ENCODE measurements at regions not wholly inside any gene's neighbourhood (a gene's known extent, or its start where the extent isn't known, plus 50 kb on each side); places are given as distances from the start of the nearest gene placed in this dataset.

GRCh38 chr9:79015951-79016350, 555.8 kb upstream of the TLE4 start:
- H2AFZ ChIP-seq (ENCODE audit: insufficient read depth, low read depth, low read length, poor library complexity, severe bottlenecking): no peak overlapping the region
- no peak overlapping the region for H3K9ac ChIP-seq (ENCODE audit: insufficient read depth, low read length, poor library complexity, severe bottlenecking)
- Mint-ChIP-seq H3K4me1 (no peaks in the 10 kb centered on the region), H3K9me3 (peaks cover 0 to 8% (median 4%) of the 10 kb centered on the region in 7 donors), H3K36me3 (no peaks in the 10 kb centered on the region), H3K27me3 (ENCODE audit: low read depth in 3 of 3) (peaks cover 0 to 1% (median 0%) of the 10 kb centered on the region in 3 donors), H3K4me3 (no peak overlapping the region), H3K27ac (no peak overlapping the region)
- H3K4me3 ChIP-seq (replicated peaks in 1 of 3; ENCODE audit: low read depth in 2 of 3, low read length in 3 of 3): no peak overlapping the region
- no peaks in the 10 kb centered on the region for H3K36me3 ChIP-seq (replicated peaks in 1 of 2; ENCODE audit: control insufficient read depth in 1 of 2, insufficient read depth in 2 of 2, low read length in 2 of 2)
- H3K27ac ChIP-seq (ENCODE audit: low read depth in 1 of 2, low read length in 2 of 2): no peak overlapping the region
- no peaks in the 10 kb centered on the region for H3K27me3 ChIP-seq (ENCODE audit: control insufficient read depth in 2 of 2, insufficient read depth in 2 of 2, low read length in 2 of 2)
- no peak overlapping the region for H3K4me2 ChIP-seq (replicated peaks; ENCODE audit: extremely low read depth, low read length, poor library complexity, severe bottlenecking)
- intact Hi-C loops (cut with micrococcal nuclease): no loop called here
- TF ChIP-seq, protein P1, sequence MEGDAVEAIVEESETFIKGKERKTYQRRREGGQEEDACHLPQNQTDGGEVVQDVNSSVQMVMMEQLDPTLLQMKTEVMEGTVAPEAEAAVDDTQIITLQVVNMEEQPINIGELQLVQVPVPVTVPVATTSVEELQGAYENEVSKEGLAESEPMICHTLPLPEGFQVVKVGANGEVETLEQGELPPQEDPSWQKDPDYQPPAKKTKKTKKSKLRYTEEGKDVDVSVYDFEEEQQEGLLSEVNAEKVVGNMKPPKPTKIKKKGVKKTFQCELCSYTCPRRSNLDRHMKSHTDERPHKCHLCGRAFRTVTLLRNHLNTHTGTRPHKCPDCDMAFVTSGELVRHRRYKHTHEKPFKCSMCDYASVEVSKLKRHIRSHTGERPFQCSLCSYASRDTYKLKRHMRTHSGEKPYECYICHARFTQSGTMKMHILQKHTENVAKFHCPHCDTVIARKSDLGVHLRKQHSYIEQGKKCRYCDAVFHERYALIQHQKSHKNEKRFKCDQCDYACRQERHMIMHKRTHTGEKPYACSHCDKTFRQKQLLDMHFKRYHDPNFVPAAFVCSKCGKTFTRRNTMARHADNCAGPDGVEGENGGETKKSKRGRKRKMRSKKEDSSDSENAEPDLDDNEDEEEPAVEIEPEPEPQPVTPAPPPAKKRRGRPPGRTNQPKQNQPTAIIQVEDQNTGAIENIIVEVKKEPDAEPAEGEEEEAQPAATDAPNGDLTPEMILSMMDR (IDR thresholded peaks at IDR 0.05): no peak
- peaks cover 0 to under 1% of the 10 kb centered on the region in 2 donors for H3K9me3 ChIP-seq (replicated peaks in 1 of 2; ENCODE audit: control insufficient read depth in 1 of 2, insufficient read depth in 1 of 2, low read length in 2 of 2)
- no peaks in the 10 kb centered on the region for H3K79me2 ChIP-seq (ENCODE audit: insufficient read depth, low read length)
- no peaks in the 10 kb centered on the region for H4K20me1 ChIP-seq (ENCODE audit: insufficient read depth, low read length)
- no peak for DNase-seq
- H3K4me1 ChIP-seq (ENCODE audit: control insufficient read depth in 1 of 2, insufficient read depth in 2 of 2, low read length in 2 of 2): no peaks in the 10 kb centered on the region
- WGBS (ENCODE audit: insufficient coverage): 92% methylated on average over 2 of the region's 4 CpGs

DNA sequence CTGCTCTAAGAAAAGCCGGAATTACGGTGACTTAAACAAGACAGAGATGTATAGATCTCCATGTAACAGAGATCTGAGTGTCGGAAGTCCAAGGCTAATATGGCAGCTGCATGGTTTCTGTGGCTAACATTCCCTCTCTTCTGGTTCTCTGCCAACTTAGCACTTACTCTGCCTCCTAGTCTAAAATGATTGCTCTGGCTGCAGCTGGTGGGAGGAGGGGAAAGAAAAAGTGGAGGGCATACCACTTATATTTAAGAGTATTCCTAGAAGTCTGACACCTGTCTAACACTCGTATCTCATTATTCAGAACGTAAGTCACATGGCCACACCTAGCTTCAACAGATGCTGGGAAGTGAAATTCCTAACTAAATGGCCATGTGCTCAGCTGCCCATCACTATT, 551.5 kb upstream of the TLE4 start:
- Mint-ChIP-seq H3K4me3 (no peak overlapping the region), H3K36me3 (no peaks in the 10 kb centered on the region), H3K27ac (no peak overlapping the region), H3K27me3 (ENCODE audit: low read depth in 3 of 3) (peaks cover 0 to under 1% (median 0%) of the 10 kb centered on the region in 3 donors), H3K4me1 (no peaks in the 10 kb centered on the region), H3K9me3 (peaks cover 0 to 7% (median 4%) of the 10 kb centered on the region in 7 donors)
- WGBS (ENCODE audit: insufficient coverage): 100% methylated on average over 1 of the region's 5 CpGs
- Histone ChIP-seq H2AFZ (ENCODE audit: insufficient read depth, low read depth, low read length, poor library complexity, severe bottlenecking) (no peak overlapping the region), H3K36me3 (replicated peaks in 1 of 2; ENCODE audit: control insufficient read depth in 1 of 2, insufficient read depth in 2 of 2, low read length in 2 of 2) (no peaks in the 10 kb centered on the region), H3K79me2 (ENCODE audit: insufficient read depth, low read length) (no peaks in the 10 kb centered on the region), H3K4me1 (ENCODE audit: control insufficient read depth in 1 of 2, insufficient read depth in 2 of 2, low read length in 2 of 2) (no peaks in the 10 kb centered on the region), H3K4me2 (replicated peaks; ENCODE audit: extremely low read depth, low read length, poor library complexity, severe bottlenecking) (no peak overlapping the region), H4K20me1 (ENCODE audit: insufficient read depth, low read length) (no peaks in the 10 kb centered on the region), H3K27ac (ENCODE audit: low read depth in 1 of 2, low read length in 2 of 2) (no peak overlapping the region), H3K9ac (ENCODE audit: insufficient read depth, low read length, poor library complexity, severe bottlenecking) (no peak overlapping the region), H3K27me3 (ENCODE audit: control insufficient read depth in 2 of 2, insufficient read depth in 2 of 2, low read length in 2 of 2) (no peaks in the 10 kb centered on the region), H3K4me3 (replicated peaks in 1 of 3; ENCODE audit: low read depth in 2 of 3, low read length in 3 of 3) (no peak overlapping the region), H3K9me3 (replicated peaks in 1 of 2; ENCODE audit: control insufficient read depth in 1 of 2, insufficient read depth in 1 of 2, low read length in 2 of 2) (no peaks in the 10 kb centered on the region)
- intact Hi-C loops (cut with micrococcal nuclease): no loop called here
- TF ChIP-seq, protein P1 (IDR thresholded peaks at IDR 0.05): no peak
- no peak for DNase-seq

All from CD14-positive monocyte (primary cell).